ENCODE measurements at regions not wholly inside any gene's neighbourhood (a gene's known extent, or its start where the extent isn't known, plus 50 kb on each side); places are given as distances from the start of the nearest gene placed in this dataset.
"Not testable (repeated sequence)": the region's sequence is repeated elsewhere in the genome, so short reads cannot be mapped to it uniquely, and the experiment has no call there.

GRCh38 chr11:24086921-24087320 lies 409.9 kb upstream of the LUZP2 start:
- no peak for DNase-seq

DNA sequence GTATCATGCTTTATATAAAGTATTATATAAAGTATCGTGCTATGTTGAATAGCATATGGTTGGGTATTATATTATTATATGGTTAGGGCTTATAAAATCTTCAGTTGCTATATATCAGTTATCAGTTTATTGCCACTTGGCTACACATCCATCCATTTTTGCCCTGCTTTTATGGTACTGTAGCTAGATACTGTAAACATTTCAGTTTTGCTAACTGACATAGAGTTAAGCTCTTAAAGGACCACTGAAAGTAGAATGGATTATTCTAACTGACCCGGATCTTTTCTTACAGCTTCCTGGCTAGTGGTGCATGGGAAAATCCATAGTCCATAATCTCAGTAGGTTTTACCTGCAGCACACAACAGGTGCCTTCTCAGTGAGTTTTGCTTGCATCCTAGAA lies 405.3 kb upstream of the LUZP2 start:
- no peak for DNase-seq

- DNase-seq: no peak
Measured at GRCh38 chr11:24093375-24093774, 403.5 kb upstream of the LUZP2 start.

DNA sequence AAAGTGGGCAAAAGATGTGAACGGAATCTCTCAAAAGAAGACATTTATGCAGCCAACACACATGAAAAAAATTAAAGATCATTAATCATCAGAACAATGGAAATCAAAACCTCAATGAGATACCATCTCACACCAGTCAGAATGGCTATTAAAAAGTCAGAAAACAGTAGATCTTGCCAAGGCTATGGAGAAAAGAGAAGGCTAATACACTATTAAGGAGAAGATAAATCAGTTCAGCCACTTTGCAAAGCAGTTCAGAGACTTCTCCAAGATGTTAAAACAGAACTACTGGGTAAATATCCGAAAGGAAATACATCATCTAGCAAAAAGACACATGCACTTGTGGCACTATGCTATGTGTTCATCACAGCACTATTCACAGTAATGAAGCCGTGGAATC lies 388.2 kb upstream of the LUZP2 start:
- no peak for DNase-seq

- DNase-seq: no peak
Measured at GRCh38 chr11:24122291-24122690, 374.6 kb upstream of the LUZP2 start.

- no peak for DNase-seq
Measured at GRCh38 chr11:24124876-24125275, 372.0 kb upstream of the LUZP2 start.

- no peak for DNase-seq
Measured at GRCh38 chr11:24131698-24132097, 365.2 kb upstream of the LUZP2 start.

- no peak for DNase-seq
Measured at GRCh38 chr11:24132471-24132870, 364.4 kb upstream of the LUZP2 start.

GRCh38 chr11:24134879-24135589 lies 361.8 kb upstream of the LUZP2 start:
- no peak for DNase-seq

DNA sequence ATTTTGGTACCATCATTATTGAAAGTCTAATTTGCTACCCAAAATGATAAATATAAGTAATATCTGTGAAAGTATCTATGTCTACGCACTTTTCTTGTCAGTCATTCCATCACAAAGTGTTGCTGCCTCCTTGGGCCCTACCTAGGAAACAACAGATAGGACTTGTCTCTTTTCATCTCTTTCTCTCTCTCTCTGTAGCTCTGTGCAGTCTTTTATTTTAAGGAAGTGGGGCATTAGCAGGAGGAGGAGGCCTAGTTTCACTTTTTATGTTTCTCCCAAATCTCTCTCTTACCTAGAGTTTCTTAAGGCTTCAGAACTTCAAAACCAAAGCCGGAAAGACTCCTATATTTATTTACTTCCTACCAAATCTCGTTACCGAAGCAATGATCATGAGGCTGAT lies 354.8 kb upstream of the LUZP2 start:
- no peak for DNase-seq

GRCh38 chr11:24145411-24145810 lies 351.4 kb upstream of the LUZP2 start:
- DNase-seq: no peak

DNA sequence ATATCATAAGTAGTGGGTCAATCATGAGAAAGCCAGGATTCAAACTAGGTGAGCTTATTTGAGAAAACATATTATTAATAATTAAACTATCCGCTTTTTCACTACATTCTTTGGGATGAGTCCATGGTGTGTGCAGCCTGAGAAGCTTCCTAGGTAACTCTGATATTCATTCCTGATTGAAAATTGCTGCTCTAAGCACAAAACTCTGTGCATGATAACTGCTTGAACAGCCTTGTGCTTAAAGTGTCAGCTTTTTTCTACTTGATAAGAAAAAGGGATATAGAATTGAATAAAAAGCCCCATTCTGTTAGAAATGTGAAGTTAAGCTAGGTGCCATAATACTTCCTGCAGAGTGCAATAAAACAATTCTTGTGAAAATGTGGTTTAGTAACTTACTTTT lies 343.5 kb upstream of the LUZP2 start:
- DNase-seq: no peak

- no peak for DNase-seq
Measured at GRCh38 chr11:24155792-24156191, 341.1 kb upstream of the LUZP2 start.

- no peak for DNase-seq
Measured at GRCh38 chr11:24157316-24157715, 339.5 kb upstream of the LUZP2 start.

DNA sequence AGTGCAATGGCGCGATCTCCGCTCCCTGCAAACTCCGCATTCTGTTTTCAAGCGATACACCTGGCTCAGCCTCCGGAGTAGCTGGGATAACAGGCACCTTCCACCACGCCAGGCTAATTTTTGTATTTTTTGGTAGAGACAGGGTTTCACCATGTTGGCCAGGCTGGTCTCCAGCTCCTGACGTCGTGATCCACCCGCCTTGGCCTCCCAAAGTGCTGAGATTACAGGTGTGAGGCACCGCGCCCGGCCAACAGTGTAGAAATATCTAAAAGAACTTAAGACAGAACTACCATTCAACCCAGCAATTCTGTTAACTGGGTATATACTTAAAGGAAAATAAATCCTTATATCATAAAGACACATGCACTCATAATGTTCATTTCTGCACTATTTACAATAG lies 335.3 kb upstream of the LUZP2 start:
- no peak for DNase-seq

- DNase-seq: no peak
Measured at GRCh38 chr11:24163146-24163545, 333.7 kb upstream of the LUZP2 start.

DNA sequence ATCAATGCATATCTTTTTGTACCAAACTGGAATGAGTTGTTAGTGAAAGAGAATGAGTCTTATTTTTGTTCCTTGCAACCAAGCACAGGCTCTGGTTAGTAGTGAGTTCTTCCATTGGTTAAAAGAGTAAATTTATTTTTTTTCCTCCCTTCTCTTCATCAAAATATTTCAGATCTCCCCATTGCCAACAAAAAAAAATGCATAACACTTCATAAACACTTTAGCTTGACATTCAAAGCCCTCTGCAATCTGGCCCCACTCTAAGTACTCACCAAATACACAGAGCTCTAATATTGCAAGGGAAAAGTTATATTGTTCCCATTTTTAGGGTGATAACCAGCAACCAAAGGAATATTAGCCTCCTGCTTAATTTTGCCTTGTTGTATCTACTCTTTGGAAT lies 333.0 kb upstream of the LUZP2 start:
- DNase-seq: no peak

- DNase-seq: no peak
Measured at GRCh38 chr11:24171869-24172268, 325.0 kb upstream of the LUZP2 start.

DNA sequence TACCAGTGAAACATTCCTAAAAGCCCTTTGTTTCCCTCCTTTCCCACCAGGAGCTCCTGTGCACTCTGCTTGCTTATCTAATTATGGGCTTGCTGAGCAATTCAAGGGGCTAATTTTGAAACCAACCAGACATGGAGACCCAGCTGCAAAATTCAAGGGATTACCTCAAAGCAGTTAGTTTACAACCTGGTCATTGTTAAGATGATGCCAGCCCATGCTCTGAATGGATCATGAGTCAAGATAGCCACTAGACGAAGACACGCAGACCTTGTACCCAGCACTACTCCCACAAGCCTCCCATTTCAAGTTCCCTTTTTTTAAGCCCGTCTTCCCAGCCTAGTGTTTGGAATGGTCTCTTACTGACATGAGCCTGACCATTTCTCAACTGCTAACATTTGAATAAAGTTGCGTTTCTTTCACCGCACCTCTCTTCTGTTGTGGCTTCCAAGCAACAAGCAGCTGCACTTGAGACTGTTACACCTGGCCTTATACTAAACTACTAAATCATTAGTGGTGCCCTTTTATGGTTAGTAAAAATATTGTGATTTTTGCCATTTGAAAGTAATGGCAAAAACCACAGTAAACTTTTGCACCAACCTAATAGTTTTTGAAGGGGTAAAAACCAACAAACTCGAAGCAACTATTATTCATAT lies 315.3 kb upstream of the LUZP2 start:
- DNase-seq: no peak

DNA sequence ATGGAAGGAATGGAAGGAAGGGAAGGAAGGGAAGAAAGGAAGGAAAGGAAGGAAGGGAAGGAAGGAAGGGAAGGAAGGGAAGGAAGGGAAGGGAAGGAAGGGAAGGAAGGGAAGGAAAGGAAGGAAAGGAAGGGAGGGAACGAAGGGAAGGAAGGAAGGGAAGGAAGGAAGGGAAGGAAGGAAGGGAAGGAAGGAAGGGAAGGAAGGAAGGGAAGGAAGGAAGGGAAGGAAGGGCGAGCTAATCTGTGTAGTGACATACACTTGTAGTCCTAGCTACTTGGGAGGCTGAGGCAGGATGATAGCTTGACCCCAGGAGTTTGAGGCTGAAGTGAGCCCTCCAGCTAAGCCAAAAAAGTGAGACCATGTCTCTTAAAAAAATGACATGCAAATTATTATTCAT lies 311.3 kb upstream of the LUZP2 start:
- DNase-seq: not testable (repeated sequence)

- no peak for DNase-seq
Measured at GRCh38 chr11:24196733-24197132, 300.1 kb upstream of the LUZP2 start.

- DNase-seq: no peak
Measured at GRCh38 chr11:24198481-24198880, 298.4 kb upstream of the LUZP2 start.

GRCh38 chr11:24199461-24199860 lies 297.4 kb upstream of the LUZP2 start:
- no peak for DNase-seq

GRCh38 chr11:24206030-24206429 lies 290.8 kb upstream of the LUZP2 start:
- DNase-seq: no peak

- DNase-seq: no peak
Measured at GRCh38 chr11:24206511-24206910, 290.3 kb upstream of the LUZP2 start.
